OCI-LY7 (cell line): ENCODE measurements at regions not wholly inside any gene's neighbourhood (a gene's known extent, or its start where the extent isn't known, plus 50 kb on each side); places are given as distances from the start of the nearest gene placed in this dataset.

Source experiments
- CTCF ChIP-seq: fragments of 200-600 bp; sonication (generic); conservative IDR thresholded peaks from 2 replicates; pipeline ENCODE4 v1.5.1; 2014; ENCODE audit warnings: mild to moderate bottlenecking, antibody characterized with exemption, low read length, moderate library complexity, mixed read lengths
- EZH2phosphoT487 ChIP-seq: fragments of 200-600 bp; sonication (generic); IDR thresholded peaks from 2 replicates; pipeline ENCODE4 v1.6.1; 2018; ENCODE audit warnings: low read depth, borderline replicate concordance, mild to moderate bottlenecking, mixed run types, antibody characterized with exemption, low read length, moderate library complexity, mixed read lengths

DNA sequence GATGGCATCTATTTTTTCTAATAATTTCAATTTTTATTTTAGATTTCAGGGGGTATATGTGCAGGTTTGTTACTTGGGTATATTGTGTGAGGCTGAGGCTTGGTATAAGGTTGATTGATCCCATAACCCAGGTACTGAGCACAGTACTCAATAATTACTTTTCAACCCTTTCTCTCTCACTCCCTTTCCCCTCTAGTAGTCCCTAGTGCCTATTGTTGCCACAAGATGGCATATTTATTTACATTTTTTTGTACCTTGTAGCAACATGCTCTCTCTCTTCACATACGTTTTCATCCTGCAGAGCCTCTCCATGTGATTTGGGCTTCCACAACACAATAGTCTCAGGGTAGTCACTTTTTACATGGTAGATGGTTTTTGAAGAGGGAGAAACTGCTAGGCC, 172.0 kb downstream of the ATOH1 start:
- TF ChIP-seq CTCF (no peak), EZH2phosphoT487 (no peak)
